ENCODE measurements at regions not wholly inside any gene's neighbourhood (a gene's known extent, or its start where the extent isn't known, plus 50 kb on each side); places are given as distances from the start of the nearest gene placed in this dataset.

DNA sequence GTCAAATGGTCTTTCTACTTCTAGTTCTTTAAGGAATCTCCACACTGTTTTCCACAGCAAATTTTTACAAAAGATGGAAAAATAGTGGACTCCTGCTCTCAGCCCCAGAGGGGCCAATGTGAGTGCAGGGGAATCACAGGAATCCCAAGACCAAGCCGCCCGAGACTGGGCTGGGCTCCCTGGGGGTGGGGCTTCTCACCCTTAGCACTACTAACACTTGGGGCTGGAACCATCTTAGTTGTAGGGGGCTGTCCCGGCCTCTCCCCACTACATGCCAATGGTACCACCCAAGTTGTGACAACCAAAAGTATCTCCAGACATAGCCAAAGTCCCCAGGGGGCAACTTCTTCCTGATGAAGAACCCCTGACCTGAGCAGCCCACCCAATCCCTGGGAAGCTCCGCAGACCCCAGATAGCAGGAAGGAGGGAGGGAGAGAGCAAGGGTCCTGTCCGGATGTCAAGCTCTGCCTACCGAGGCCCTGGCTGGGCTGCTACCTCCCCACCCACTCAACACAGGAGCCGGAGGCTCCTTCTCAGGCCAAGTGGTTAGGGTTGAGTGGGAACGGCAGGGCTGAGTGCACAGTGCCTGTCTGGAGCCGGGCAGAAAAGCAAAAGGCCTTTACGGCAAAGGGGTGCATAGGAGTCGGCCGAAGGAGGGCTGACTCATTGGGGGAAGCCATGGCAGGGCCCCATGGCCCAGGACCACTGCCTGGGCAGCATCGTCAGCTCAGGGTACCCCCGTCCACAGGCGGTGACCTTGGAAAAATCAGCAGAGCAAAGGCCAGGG lies 122.5 kb upstream of the FGF3 start:
- Histone ChIP-seq H3K4me2 (no peak overlapping the region), H3K9me3 (no peaks in the 10 kb centered on the region), H3K4me1 (no peaks in the 10 kb centered on the region), H3K4me3 (no peak overlapping the region), H3K27ac (no peak overlapping the region)
- FAIRE-seq (no peak), DNase-seq (ENCODE audit: low read depth in 1 of 2, low spot score in 1 of 2) (no peak), ATAC-seq (no peak)
- no peak for TF ChIP-seq ZSCAN20 (CRISPR knock-in tag; IDR thresholded peaks at IDR 0.05)
- TF ChIP-seq HDAC2 (IDR thresholded peaks at IDR 0.05) = no peak
- no peak for TF ChIP-seq RNF2 (IDR thresholded peaks at IDR 0.05; ENCODE audit: borderline replicate concordance, low read depth)
- TF ChIP-seq, protein P1, sequence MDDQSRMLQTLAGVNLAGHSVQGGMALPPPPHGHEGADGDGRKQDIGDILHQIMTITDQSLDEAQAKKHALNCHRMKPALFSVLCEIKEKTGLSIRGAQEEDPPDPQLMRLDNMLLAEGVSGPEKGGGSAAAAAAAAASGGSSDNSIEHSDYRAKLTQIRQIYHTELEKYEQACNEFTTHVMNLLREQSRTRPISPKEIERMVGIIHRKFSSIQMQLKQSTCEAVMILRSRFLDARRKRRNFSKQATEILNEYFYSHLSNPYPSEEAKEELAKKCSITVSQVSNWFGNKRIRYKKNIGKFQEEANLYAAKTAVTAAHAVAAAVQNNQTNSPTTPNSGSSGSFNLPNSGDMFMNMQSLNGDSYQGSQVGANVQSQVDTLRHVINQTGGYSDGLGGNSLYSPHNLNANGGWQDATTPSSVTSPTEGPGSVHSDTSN (IDR thresholded peaks at IDR 0.05) = no peak
- TF ChIP-seq EHF (CRISPR knock-in tag; IDR thresholded peaks at IDR 0.05) = no peak
- no peak for TF ChIP-seq NR3C1 (IDR thresholded peaks at IDR 0.05)
- TF ChIP-seq SREBF2 (IDR thresholded peaks at IDR 0.05) = no peak
- TF ChIP-seq CHD4 (IDR thresholded peaks at IDR 0.05; ENCODE audit: borderline replicate concordance) = no peak
- TF ChIP-seq ZC3H11A (IDR thresholded peaks at IDR 0.05) = no peak
- TF ChIP-seq MYC (IDR thresholded peaks at IDR 0.05; ENCODE audit: borderline replicate concordance, low read length) = no peak
- TF ChIP-seq CHD2 (IDR thresholded peaks at IDR 0.05; ENCODE audit: low read length, partially characterized antibody) = no peak
- POLR2A ChIA-PET = no interaction called here
- CTCF ChIA-PET = interaction anchor here (0.7 to 3.8 kb wide), 10 partner anchors 12 to 257 kb away, joined by 3 to 16 read pairs (median 5); no protein-coding TSS in a partner anchor
- 66% methylated on average over 11 of the region's 15 CpGs for WGBS (ENCODE audit: missing lambda C conversion rate)

DNA sequence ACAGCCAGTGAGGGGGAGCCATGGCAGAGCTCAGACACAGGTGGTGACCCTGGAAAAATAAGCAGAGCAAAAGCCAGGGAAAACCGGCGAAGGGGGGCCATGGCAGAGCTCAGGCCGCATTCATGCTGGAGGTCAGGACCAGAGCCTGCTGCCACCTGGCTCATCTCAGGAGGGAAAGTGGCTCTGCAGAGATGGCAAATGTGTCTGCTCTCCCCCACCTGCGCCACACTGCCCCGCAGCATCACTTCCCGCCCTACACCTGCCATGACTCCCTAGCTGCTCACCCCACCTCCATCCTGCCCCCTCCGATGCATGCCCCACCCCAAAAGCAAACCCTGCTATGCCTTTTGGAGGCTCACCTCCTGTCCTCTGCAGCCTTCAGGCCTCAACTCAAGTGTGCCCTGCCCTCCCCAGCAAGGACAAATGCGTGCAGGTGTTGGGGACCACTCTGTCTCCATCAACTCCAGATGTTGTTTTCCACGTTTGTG lies 123.2 kb upstream of the FGF3 start:
- CTCF ChIA-PET = interaction anchor here (0.7 to 3.8 kb wide), 15 partner anchors 8 to 256 kb away, joined by 3 to 16 read pairs (median 3); no protein-coding TSS in a partner anchor
- peaks cover under 1% of the 10 kb centered on the region; the same call in 1 of the 3 replicates for H3K4me1 ChIP-seq

DNA sequence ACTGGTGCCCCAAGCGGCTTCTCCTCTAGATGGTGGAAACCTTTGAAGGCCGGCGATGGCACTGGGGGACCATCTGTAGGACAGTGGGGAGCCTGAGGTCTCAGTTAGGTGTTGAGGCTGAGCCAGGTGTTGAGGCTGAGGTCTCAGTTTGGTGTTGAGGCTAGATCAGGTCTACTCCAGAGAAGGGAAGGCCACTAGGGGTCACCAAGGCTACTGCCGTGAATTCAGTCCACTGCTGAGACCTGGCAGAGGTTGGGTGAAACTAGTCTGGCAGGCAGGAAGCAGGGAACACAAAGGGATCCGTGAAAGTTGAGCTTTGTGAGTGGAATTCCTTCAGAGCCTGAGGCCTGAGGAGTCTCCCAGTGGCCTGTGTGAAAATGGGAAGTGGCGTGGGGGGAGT lies 123.8 kb upstream of the FGF3 start:
- Histone ChIP-seq H3K4me1 (peaks cover 7% of the 10 kb centered on the region), H3K27ac (peak overlapping the region; percentile 11 to 43; a peak in 1 of 6 replicates), H3K9me3 (no peaks in the 10 kb centered on the region), H3K4me3 (no peak overlapping the region), H3K4me2 (no peak overlapping the region)
- DNase-seq (ENCODE audit: low read depth in 1 of 2, low spot score in 1 of 2) = peak; percentile 35 to 51
- WGBS (ENCODE audit: missing lambda C conversion rate) = 70% methylated on average over 5 of the region's 6 CpGs
- ChIA-PET CTCF (interaction anchor here (0.7 to 3.8 kb wide), 26 partner anchors 9 to 255 kb away, joined by 3 to 16 read pairs (median 4); no protein-coding TSS in a partner anchor), POLR2A (no interaction called here)
- peak; percentile 65 for FAIRE-seq
- TF ChIP-seq, protein P2, sequence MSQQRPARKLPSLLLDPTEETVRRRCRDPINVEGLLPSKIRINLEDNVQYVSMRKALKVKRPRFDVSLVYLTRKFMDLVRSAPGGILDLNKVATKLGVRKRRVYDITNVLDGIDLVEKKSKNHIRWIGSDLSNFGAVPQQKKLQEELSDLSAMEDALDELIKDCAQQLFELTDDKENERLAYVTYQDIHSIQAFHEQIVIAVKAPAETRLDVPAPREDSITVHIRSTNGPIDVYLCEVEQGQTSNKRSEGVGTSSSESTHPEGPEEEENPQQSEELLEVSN (IDR thresholded peaks at IDR 0.05; ENCODE audit: borderline replicate concordance, low read depth) = no peak
- TF ChIP-seq, protein P3, sequence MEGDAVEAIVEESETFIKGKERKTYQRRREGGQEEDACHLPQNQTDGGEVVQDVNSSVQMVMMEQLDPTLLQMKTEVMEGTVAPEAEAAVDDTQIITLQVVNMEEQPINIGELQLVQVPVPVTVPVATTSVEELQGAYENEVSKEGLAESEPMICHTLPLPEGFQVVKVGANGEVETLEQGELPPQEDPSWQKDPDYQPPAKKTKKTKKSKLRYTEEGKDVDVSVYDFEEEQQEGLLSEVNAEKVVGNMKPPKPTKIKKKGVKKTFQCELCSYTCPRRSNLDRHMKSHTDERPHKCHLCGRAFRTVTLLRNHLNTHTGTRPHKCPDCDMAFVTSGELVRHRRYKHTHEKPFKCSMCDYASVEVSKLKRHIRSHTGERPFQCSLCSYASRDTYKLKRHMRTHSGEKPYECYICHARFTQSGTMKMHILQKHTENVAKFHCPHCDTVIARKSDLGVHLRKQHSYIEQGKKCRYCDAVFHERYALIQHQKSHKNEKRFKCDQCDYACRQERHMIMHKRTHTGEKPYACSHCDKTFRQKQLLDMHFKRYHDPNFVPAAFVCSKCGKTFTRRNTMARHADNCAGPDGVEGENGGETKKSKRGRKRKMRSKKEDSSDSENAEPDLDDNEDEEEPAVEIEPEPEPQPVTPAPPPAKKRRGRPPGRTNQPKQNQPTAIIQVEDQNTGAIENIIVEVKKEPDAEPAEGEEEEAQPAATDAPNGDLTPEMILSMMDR (IDR thresholded peaks at IDR 0.05) = peak; percentile 50
- TF ChIP-seq RAD21 (conservative IDR thresholded peaks at IDR 0.05 in 1 of 2, IDR thresholded peaks at IDR 0.05 in 1 of 2) (peak; percentile 70 to 80), SMC3 (IDR thresholded peaks at IDR 0.05) (peak; percentile 70), HOXB5 (CRISPR knock-in tag; IDR thresholded peaks at IDR 0.05) (no peak)
- TF ChIP-seq, protein P4, sequence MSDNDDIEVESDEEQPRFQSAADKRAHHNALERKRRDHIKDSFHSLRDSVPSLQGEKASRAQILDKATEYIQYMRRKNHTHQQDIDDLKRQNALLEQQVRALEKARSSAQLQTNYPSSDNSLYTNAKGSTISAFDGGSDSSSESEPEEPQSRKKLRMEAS (IDR thresholded peaks at IDR 0.05) = no peak
- peak; percentile 62 to 85; a peak in 4 of 6 replicates for ATAC-seq

More for the DNA sequence above, 123.2 kb upstream of the FGF3 start:
- no peak overlapping the region for H3K4me3 ChIP-seq
- no peak overlapping the region for H3K4me2 ChIP-seq
- DNase-seq (ENCODE audit: low read depth in 1 of 2, low spot score in 1 of 2) = no peak
- POLR2A ChIA-PET = no interaction called here
- no peaks in the 10 kb centered on the region for H3K9me3 ChIP-seq
- TF ChIP-seq MAFK (IDR thresholded peaks at IDR 0.05; ENCODE audit: partially characterized antibody) (no peak), CBX2 (IDR thresholded peaks at IDR 0.05; ENCODE audit: borderline replicate concordance, low read depth) (no peak), NPAS2 (CRISPR knock-in tag; IDR thresholded peaks at IDR 0.05; ENCODE audit: borderline replicate concordance) (no peak)
- H3K27ac ChIP-seq = no peak overlapping the region
- no peak for ATAC-seq
- 81% methylated on average over 8 of the region's 9 CpGs for WGBS (ENCODE audit: missing lambda C conversion rate)
- FAIRE-seq = no peak

Measured in A549 (cell line).